ENCODE measurements at regions not wholly inside any gene's neighbourhood (a gene's known extent, or its start where the extent isn't known, plus 50 kb on each side); places are given as distances from the start of the nearest gene placed in this dataset.

GRCh38 chr2:120415060-120415459, 69.1 kb downstream of the INHBB start:
- DNase-seq, result no peak
- no peak overlapping the region for H3K4me3 ChIP-seq
- peaks cover 0 to 12% (median 0%) of the 10 kb centered on the region in 3 donors for H3K9me3 ChIP-seq
- H3K36me3 ChIP-seq, result no peaks in the 10 kb centered on the region
- H3K27me3 ChIP-seq, result no peaks in the 10 kb centered on the region
- no peaks in the 10 kb centered on the region for H3K4me1 ChIP-seq
- intact Hi-C loops (cut with DNase I; ENCODE audit: low total_unique reads), result no loop called here
- H3K27ac ChIP-seq, result no peak overlapping the region
- no peak for TF ChIP-seq CTCF (IDR thresholded peaks at IDR 0.05)

- intact Hi-C loops (cut with DNase I; ENCODE audit: low total_unique reads), result no loop called here
- peaks cover 0 to 12% (median 0%) of the 10 kb centered on the region in 3 donors for H3K9me3 ChIP-seq
- DNase-seq, result no peak
- TF ChIP-seq CTCF (IDR thresholded peaks at IDR 0.05), result no peak
- H3K4me3 ChIP-seq, result no peak overlapping the region
- H3K36me3 ChIP-seq, result no peaks in the 10 kb centered on the region
- H3K27me3 ChIP-seq, result peaks cover 0 to 3% of the 10 kb centered on the region in 2 donors
- H3K27ac ChIP-seq, result no peak overlapping the region
- no peaks in the 10 kb centered on the region for H3K4me1 ChIP-seq
Measured at GRCh38 chr2:120415728-120416509, 70.0 kb downstream of the INHBB start.

- Histone ChIP-seq H3K36me3 (no peaks in the 10 kb centered on the region), H3K9me3 (no peaks in the 10 kb centered on the region), H3K27ac (no peak overlapping the region), H3K4me1 (no peaks in the 10 kb centered on the region), H3K27me3 (peaks cover 0 to 11% of the 10 kb centered on the region in 2 donors), H3K4me3 (no peak overlapping the region)
- intact Hi-C loops (cut with DNase I; ENCODE audit: low total_unique reads), result no loop called here
- DNase-seq, result no peak
- no peak for TF ChIP-seq CTCF (IDR thresholded peaks at IDR 0.05)
Measured at GRCh38 chr2:120418174-120418787, 72.3 kb downstream of the INHBB start.

- Histone ChIP-seq H3K9me3 (no peaks in the 10 kb centered on the region), H3K4me1 (no peaks in the 10 kb centered on the region), H3K27me3 (peaks cover 0 to 12% of the 10 kb centered on the region in 2 donors), H3K36me3 (no peaks in the 10 kb centered on the region), H3K4me3 (no peak overlapping the region), H3K27ac (no peak overlapping the region)
- intact Hi-C loops (cut with DNase I; ENCODE audit: low total_unique reads), result no loop called here
- no peak for TF ChIP-seq CTCF (IDR thresholded peaks at IDR 0.05)
- peak in 1 of 2 donors; percentile 13 for DNase-seq
Measured at GRCh38 chr2:120419073-120419472, 73.1 kb downstream of the INHBB start.

GRCh38 chr2:120419955-120420354, 74.0 kb downstream of the INHBB start:
- H3K36me3 ChIP-seq, result no peaks in the 10 kb centered on the region
- H3K9me3 ChIP-seq, result no peaks in the 10 kb centered on the region
- no peak overlapping the region for H3K27ac ChIP-seq
- no peak overlapping the region for H3K4me3 ChIP-seq
- DNase-seq, result no peak
- H3K4me1 ChIP-seq, result no peaks in the 10 kb centered on the region
- H3K27me3 ChIP-seq, result peaks cover 0 to 19% of the 10 kb centered on the region in 2 donors
- intact Hi-C loops (cut with DNase I; ENCODE audit: low total_unique reads), result loop anchor here (10.0 kb wide), 1 partner anchor 55 kb away; no protein-coding TSS in a partner anchor
- no peak for TF ChIP-seq CTCF (IDR thresholded peaks at IDR 0.05)

Measured in tibial artery (tissue), 4 donors.